Cardiac fibroblast (primary cell): ENCODE measurements at regions not wholly inside any gene's neighbourhood (a gene's known extent, or its start where the extent isn't known, plus 50 kb on each side); places are given as distances from the start of the nearest gene placed in this dataset.
A peak's percentile ranks its signal among the peaks of the same experiment; 100 is the strongest.

Experiments
- DNase-seq, 2 donors: peaks; one replicate each; pipeline versions ENCODE4 v3.0.0 to v3.0.0-alpha.2; 2010; ENCODE audit warnings: low read depth in 2 of 2
- H3K4me3 ChIP-seq, 2 donors: replicated peaks in 1 of 2; 1 replicate in 1 of 2; 2 replicates in 1 of 2; pipeline ENCODE4 v1.5.1; 2011; ENCODE audit warnings: low read depth in 2 of 2, low read length in 2 of 2, mild to moderate bottlenecking in 2 of 2, moderate library complexity in 1 of 2
- TF ChIP-seq, protein P1 (sequence below): IDR thresholded peaks from one replicate; pipeline ENCODE4 v1.5.1; 2011; ENCODE audit warnings: low read depth, mild to moderate bottlenecking, low read length, inconsistent platforms

DNA sequence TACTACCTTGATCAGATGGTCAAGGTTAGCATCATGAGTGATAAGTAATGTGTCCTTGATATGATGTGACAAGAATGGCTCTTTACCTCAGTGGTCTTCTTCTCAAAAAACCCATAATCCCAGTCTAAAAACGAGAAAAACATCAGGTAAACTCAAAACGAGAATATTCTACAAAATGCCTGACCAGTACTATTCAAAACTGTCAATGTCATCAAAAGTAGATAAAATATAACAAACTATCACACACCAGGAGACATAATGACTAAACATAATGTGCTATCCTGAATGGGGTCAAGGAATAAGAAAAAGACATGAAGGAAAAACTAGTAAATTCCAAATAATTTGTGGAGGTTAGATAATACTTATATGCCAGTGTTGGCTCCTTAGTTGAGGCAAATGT lies 85.2 kb upstream of the PDHA2 start:
- no peak overlapping the region for H3K4me3 ChIP-seq
- TF ChIP-seq, protein P1, sequence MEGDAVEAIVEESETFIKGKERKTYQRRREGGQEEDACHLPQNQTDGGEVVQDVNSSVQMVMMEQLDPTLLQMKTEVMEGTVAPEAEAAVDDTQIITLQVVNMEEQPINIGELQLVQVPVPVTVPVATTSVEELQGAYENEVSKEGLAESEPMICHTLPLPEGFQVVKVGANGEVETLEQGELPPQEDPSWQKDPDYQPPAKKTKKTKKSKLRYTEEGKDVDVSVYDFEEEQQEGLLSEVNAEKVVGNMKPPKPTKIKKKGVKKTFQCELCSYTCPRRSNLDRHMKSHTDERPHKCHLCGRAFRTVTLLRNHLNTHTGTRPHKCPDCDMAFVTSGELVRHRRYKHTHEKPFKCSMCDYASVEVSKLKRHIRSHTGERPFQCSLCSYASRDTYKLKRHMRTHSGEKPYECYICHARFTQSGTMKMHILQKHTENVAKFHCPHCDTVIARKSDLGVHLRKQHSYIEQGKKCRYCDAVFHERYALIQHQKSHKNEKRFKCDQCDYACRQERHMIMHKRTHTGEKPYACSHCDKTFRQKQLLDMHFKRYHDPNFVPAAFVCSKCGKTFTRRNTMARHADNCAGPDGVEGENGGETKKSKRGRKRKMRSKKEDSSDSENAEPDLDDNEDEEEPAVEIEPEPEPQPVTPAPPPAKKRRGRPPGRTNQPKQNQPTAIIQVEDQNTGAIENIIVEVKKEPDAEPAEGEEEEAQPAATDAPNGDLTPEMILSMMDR: no peak
- DNase-seq: no peak

DNA sequence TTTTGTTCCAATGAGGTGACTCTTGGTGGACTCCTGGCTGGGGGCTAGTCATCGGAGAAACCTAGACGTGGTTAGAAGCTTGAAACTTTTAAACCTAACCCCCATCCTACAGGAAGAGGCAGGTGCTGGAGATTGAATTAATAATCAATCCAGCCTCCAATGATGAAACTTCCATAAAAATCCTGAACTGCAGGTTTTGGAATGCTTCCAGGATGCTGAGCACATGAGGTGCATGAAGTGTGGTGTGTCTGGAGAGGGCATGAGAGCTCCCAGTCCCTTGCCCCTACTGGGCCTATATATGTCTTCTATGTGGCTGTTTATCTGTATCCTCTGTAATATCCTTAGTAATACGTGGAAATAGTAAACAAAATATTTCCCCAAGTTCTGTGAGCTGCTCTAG lies 90.7 kb upstream of the PDHA2 start:
- no peak for DNase-seq
- TF ChIP-seq, protein P1: no peak
- H3K4me3 ChIP-seq: no peak overlapping the region

DNA sequence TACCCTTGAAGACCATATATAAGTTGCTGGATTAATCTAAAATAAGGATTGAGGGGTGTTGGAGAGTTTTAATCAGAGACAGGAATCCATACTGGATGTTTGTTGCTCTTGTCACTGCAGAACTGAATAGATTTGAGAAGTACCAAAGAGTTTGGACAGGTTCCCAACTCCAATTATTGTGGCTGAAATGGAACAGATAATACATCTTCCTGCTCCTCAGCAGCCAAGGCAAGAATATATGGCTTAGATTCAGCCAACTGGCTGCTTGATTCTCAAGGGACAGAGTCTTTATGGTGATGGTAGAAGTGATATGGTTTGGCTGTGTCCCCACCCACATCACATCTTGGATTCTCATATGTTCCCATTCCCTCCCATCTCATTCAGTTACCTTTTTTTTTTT lies 97.0 kb upstream of the PDHA2 start:
- TF ChIP-seq, protein P1: no peak
- DNase-seq: peak in 1 of 2 donors; percentile 49
- H3K4me3 ChIP-seq: no peak overlapping the region

DNA sequence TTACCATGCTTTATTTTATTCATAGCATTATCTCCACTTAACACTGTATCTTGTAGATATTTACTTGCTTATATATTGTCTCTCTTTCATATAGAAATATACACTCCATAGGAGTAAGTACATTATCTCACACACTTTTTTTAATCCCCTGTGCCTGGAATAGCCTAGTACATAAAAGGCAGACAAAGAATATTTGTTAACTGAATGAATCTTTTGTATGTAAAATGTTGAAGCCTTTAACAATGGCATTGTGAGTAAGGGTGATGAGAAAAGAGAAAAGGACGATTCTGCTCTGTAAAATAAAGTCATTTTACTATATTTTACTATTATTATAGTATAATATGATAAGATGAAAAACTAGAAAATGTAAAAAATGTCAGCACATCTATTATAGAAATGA lies 97.7 kb upstream of the PDHA2 start:
- no peak overlapping the region for H3K4me3 ChIP-seq
- DNase-seq: no peak
- TF ChIP-seq, protein P1: no peak

DNA sequence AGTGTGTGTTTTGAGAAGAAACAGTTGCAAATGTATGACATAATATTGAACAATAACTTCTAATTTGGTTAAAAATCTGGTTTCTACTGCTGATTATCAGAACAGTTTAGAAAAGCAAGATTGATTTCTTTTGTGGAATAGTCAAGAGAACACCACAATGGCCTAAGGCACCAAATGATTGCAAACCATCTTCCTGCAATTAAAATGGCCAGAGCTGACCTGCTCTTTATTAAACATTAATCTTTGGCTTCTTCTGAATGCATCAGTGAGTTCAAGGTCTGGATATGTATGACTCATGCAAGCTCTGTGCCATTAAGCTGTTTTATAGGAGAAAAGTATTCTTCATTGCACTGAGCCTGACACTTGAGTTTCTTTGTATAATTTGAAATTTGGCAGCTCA lies 107.8 kb upstream of the PDHA2 start:
- TF ChIP-seq, protein P1: no peak
- no peak overlapping the region for H3K4me3 ChIP-seq
- DNase-seq: peak; percentile 50 to 56

DNA sequence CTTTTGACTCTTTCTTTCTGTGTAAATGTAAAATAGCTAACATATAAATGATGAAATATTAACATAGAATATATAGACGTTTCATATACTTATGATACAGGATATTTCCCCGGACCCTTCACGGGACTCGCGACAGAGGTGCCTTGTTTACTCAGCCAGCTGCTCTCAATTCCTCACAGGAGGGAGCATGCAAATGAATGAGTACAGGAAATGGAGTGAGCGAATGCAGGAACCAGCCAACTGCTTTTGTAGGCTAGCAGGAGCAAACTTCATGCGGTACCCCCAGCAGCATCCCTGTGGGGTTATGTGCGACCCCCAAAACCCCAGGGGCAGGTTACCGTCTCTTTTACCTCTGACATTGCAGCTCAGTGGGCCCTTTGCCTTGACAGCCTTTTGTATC lies 110.3 kb upstream of the PDHA2 start:
- no peak for DNase-seq
- H3K4me3 ChIP-seq: no peak overlapping the region
- TF ChIP-seq, protein P1: no peak

DNA sequence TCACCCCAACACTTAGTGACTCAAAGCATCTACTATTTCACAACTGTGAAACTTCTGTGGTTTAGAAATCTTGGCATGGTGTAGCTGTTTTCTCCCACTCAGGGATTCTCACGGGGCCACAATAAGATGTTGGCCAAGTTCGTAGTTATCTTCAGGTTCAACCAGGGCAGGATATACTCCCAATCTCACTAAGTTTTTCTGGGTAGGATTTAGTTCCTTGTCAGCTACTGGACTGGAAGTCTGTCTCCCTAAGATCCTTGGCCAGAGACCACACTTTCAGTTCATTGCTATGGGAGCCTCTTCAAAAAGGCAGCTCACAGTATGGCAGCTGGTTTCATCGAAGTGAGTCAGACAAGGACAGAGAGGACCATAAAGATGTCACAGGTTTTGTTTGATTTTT lies 111.7 kb upstream of the PDHA2 start:
- TF ChIP-seq, protein P1: no peak
- H3K4me3 ChIP-seq: no peak overlapping the region
- peak; percentile 83 to 87 for DNase-seq
